Activated CD4-positive, alpha-beta T cell treated with anti-CD3 and anti-CD28 coated beads, Interleukin-10, Interleukin-2, amounts not matched to agents 100 ng/mL and 50 ng/mL, durations not matched to agents 16 hours and 8 hours (primary cell): ENCODE measurements at regions not wholly inside any gene's neighbourhood (a gene's known extent, or its start where the extent isn't known, plus 50 kb on each side); places are given as distances from the start of the nearest gene placed in this dataset.
"Not testable (repeated sequence)": the region's sequence is repeated elsewhere in the genome, so short reads cannot be mapped to it uniquely, and the experiment has no call there.

Experiments
- DNase-seq: peaks from one replicate; pipeline ENCODE4 v3.0.0-alpha.2; 2020

- not testable (repeated sequence) for DNase-seq
These were observed 61.2 kb upstream of the MINDY3 start for GRCh38 chr10:15921423-15921945.

GRCh38 chr10:15931376-15931775, 71.1 kb upstream of the MINDY3 start:
- DNase-seq = no peak

GRCh38 chr10:15939543-15939942, 79.2 kb upstream of the MINDY3 start:
- DNase-seq = not testable (repeated sequence)

- no peak for DNase-seq
These were observed 83.1 kb upstream of the MINDY3 start for GRCh38 chr10:15943426-15943825.

- DNase-seq = no peak
These were observed 93.9 kb upstream of the MINDY3 start for GRCh38 chr10:15954188-15954587.

- no peak for DNase-seq
These were observed 100.0 kb upstream of the MINDY3 start for GRCh38 chr10:15960277-15960676.

- not testable (repeated sequence) for DNase-seq
These were observed 112.4 kb upstream of the MINDY3 start for GRCh38 chr10:15972736-15973135.

- no peak for DNase-seq
These were observed 125.4 kb upstream of the MINDY3 start for GRCh38 chr10:15985690-15986089.

- no peak for DNase-seq
These were observed 130.3 kb upstream of the MINDY3 start for GRCh38 chr10:15990535-15991129.

- DNase-seq = no peak
These were observed 137.0 kb upstream of the MINDY3 start for GRCh38 chr10:15997313-15997712.

- no peak for DNase-seq
These were observed 141.3 kb upstream of the MINDY3 start for GRCh38 chr10:16001581-16001980.

GRCh38 chr10:16009785-16010184, 149.5 kb upstream of the MINDY3 start:
- no peak for DNase-seq

GRCh38 chr10:16011548-16011947, 151.2 kb upstream of the MINDY3 start:
- DNase-seq = no peak

- no peak for DNase-seq
These were observed 154.2 kb upstream of the MINDY3 start for GRCh38 chr10:16014469-16014868.

GRCh38 chr10:16016688-16017087, 156.4 kb upstream of the MINDY3 start:
- no peak for DNase-seq

- no peak for DNase-seq
These were observed 160.5 kb upstream of the MINDY3 start for GRCh38 chr10:16020836-16021235.

GRCh38 chr10:16026832-16027231, 166.5 kb upstream of the MINDY3 start:
- not testable (repeated sequence) for DNase-seq

GRCh38 chr10:16030562-16030961, 170.3 kb upstream of the MINDY3 start:
- DNase-seq = no peak

GRCh38 chr10:16049050-16049449, 188.7 kb upstream of the MINDY3 start:
- DNase-seq = no peak

- DNase-seq = no peak
These were observed 189.5 kb upstream of the MINDY3 start for GRCh38 chr10:16049782-16050181.

GRCh38 chr10:16063350-16063749, 203.0 kb upstream of the MINDY3 start:
- no peak for DNase-seq

- DNase-seq = not testable (repeated sequence)
These were observed 223.2 kb upstream of the MINDY3 start for GRCh38 chr10:16083551-16083950.

- DNase-seq = no peak
These were observed 244.8 kb upstream of the MINDY3 start for GRCh38 chr10:16105082-16105481.

GRCh38 chr10:16116404-16117304, 256.3 kb upstream of the MINDY3 start:
- DNase-seq = peak; percentile 17
